Prostate gland (tissue), 2 donors: ENCODE measurements at regions not wholly inside any gene's neighbourhood (a gene's known extent, or its start where the extent isn't known, plus 50 kb on each side); places are given as distances from the start of the nearest gene placed in this dataset.

Experiments used
- CTCF ChIP-seq, 4 experiments: fragments of 200-600 bp in 2 of 4; fragments of 450-650 bp in 2 of 4; sonication (generic) in 2 of 4; IDR thresholded peaks; 1 replicate in 3 of 4; 2 replicates in 1 of 4; pipeline ENCODE4 v1.5.1; 2016 to 2019; ENCODE audit warnings: antibody characterized with exemption in 4 of 4, mild to moderate bottlenecking in 2 of 4, moderate library complexity in 2 of 4
- POLR2A ChIP-seq: fragments of 450-650 bp; IDR thresholded peaks from one replicate; pipeline ENCODE4 v1.6.1; 2016; ENCODE audit warnings: antibody characterized with exemption, mild to moderate bottlenecking

GRCh38 chr3:82416830-82417229, 655.4 kb upstream of the GBE1 start:
- no peak for TF ChIP-seq CTCF (IDR thresholded peaks at IDR 0.05)
- TF ChIP-seq POLR2A, result no peak
